ENCODE measurements at regions not wholly inside any gene's neighbourhood (a gene's known extent, or its start where the extent isn't known, plus 50 kb on each side); places are given as distances from the start of the nearest gene placed in this dataset.
A peak's percentile ranks its signal among the peaks of the same experiment; 100 is the strongest.

- DNase-seq (ENCODE audit: low read depth) = peak; percentile 27
- no peak overlapping the region for H3K4me3 ChIP-seq (ENCODE audit: low read length)
- TF ChIP-seq CTCF (IDR thresholded peaks at IDR 0.05; ENCODE audit: insufficient read depth, low read depth, low read length, missing control alignments) = no peak
Measured at GRCh38 chr10:124259139-124259825, 159.4 kb downstream of the OAT start.

GRCh38 chr10:124257781-124258180, 160.9 kb downstream of the OAT start:
- DNase-seq (ENCODE audit: low read depth) = no peak
- no peak overlapping the region for H3K4me3 ChIP-seq (ENCODE audit: low read length)
- no peak for TF ChIP-seq CTCF (IDR thresholded peaks at IDR 0.05; ENCODE audit: insufficient read depth, low read depth, low read length, missing control alignments)

- no peak overlapping the region for H3K4me3 ChIP-seq (ENCODE audit: low read length)
- no peak for TF ChIP-seq CTCF (IDR thresholded peaks at IDR 0.05; ENCODE audit: insufficient read depth, low read depth, low read length, missing control alignments)
- no peak for DNase-seq (ENCODE audit: low read depth)
Measured at GRCh38 chr10:124256151-124256550, 162.6 kb downstream of the OAT start.

GRCh38 chr10:124255556-124255955, 162.2 kb upstream of the CHST15 start:
- TF ChIP-seq CTCF (IDR thresholded peaks at IDR 0.05; ENCODE audit: insufficient read depth, low read depth, low read length, missing control alignments) = no peak
- DNase-seq (ENCODE audit: low read depth) = no peak
- no peak overlapping the region for H3K4me3 ChIP-seq (ENCODE audit: low read length)

GRCh38 chr10:124254490-124254889, 161.1 kb upstream of the CHST15 start:
- no peak for DNase-seq (ENCODE audit: low read depth)
- TF ChIP-seq CTCF (IDR thresholded peaks at IDR 0.05; ENCODE audit: insufficient read depth, low read depth, low read length, missing control alignments) = no peak
- H3K4me3 ChIP-seq (ENCODE audit: low read length) = no peak overlapping the region

GRCh38 chr10:124253006-124253405, 159.6 kb upstream of the CHST15 start:
- H3K4me3 ChIP-seq (ENCODE audit: low read length) = no peak overlapping the region
- no peak for TF ChIP-seq CTCF (IDR thresholded peaks at IDR 0.05; ENCODE audit: insufficient read depth, low read depth, low read length, missing control alignments)
- DNase-seq (ENCODE audit: low read depth) = no peak

- TF ChIP-seq CTCF (IDR thresholded peaks at IDR 0.05; ENCODE audit: insufficient read depth, low read depth, low read length, missing control alignments) = no peak
- no peak overlapping the region for H3K4me3 ChIP-seq (ENCODE audit: low read length)
- DNase-seq (ENCODE audit: low read depth) = no peak
Measured at GRCh38 chr10:124252097-124252715, 158.8 kb upstream of the CHST15 start.
